CD4-positive, alpha-beta T cell treated with Interferon gamma for 1 hour (primary cell): ENCODE measurements at regions not wholly inside any gene's neighbourhood (a gene's known extent, or its start where the extent isn't known, plus 50 kb on each side); places are given as distances from the start of the nearest gene placed in this dataset.

Experiments used
- DNase-seq: peaks from one replicate; pipeline ENCODE4 v3.0.0-alpha.2; 2020

GRCh38 chr22:48199667-48200066, 1437.2 kb downstream of the TBC1D22A start:
- no peak for DNase-seq

- DNase-seq: no peak
Measured at GRCh38 chr22:48198489-48199459, 1436.3 kb downstream of the TBC1D22A start.

- DNase-seq: no peak
Measured at GRCh38 chr22:48197189-48197690, 1434.8 kb downstream of the TBC1D22A start.

DNA sequence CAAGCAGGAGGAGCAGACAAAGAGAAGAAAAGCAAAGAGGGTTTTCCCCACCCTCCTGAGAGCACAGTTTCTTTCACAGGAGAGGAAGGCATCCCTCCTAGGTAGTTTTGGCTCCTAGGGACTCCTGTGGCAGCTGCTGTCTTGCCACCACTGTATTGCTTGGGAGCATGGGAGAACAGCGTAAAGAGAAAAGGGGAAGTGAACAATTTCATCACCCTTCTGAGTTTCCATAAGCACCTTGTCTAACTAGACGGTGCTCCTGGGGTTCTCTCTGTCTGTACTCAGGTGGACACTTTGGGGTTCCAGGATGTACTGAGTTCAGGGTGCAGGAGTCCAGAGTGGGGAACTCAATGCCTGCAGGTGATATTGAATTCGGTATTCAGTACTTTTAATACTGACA, 1430.5 kb downstream of the TBC1D22A start:
- no peak for DNase-seq

DNA sequence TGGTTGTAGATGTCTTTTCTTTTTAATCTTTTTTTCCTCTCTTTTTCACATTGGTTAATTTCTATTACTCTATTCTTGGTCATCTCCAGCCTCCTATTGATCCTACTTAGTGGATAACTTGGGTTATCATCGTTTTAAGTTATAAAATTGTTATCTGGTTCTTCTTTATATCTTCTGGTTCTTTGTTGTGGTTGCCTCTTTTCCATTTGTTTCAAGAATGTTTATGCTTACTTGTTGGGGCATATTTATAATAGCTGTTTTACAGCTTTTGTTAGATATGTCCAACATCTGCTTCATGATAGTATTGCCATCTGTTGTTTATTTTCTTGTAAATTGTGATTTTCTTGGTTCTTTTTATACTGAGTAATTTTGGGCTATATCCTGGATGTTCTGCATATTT, 1429.6 kb downstream of the TBC1D22A start:
- no peak for DNase-seq

GRCh38 chr22:48188231-48188721, 1425.8 kb downstream of the TBC1D22A start:
- DNase-seq: peak; percentile 9

DNA sequence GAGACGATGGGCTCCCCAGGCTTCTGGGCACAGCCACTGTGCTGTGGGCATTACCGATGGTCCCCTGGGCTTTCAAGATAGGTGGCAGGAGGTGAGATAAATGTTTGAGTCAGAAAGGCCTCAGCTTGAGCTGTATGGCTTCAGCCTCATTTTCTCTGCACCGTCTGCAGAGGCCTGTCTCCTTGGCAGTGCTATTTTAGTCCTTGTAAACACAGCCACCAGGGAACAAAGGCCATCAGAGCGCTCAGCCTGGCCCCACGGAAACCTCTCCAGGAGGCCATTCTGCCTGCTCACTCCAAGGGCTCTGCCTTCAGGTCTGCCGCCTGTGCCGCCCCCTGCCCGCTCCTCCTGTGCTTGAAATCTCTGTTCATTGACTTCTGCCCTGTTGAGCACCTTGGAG, 1424.9 kb downstream of the TBC1D22A start:
- DNase-seq: no peak

GRCh38 chr22:48186146-48186790, 1423.8 kb downstream of the TBC1D22A start:
- DNase-seq: no peak

DNA sequence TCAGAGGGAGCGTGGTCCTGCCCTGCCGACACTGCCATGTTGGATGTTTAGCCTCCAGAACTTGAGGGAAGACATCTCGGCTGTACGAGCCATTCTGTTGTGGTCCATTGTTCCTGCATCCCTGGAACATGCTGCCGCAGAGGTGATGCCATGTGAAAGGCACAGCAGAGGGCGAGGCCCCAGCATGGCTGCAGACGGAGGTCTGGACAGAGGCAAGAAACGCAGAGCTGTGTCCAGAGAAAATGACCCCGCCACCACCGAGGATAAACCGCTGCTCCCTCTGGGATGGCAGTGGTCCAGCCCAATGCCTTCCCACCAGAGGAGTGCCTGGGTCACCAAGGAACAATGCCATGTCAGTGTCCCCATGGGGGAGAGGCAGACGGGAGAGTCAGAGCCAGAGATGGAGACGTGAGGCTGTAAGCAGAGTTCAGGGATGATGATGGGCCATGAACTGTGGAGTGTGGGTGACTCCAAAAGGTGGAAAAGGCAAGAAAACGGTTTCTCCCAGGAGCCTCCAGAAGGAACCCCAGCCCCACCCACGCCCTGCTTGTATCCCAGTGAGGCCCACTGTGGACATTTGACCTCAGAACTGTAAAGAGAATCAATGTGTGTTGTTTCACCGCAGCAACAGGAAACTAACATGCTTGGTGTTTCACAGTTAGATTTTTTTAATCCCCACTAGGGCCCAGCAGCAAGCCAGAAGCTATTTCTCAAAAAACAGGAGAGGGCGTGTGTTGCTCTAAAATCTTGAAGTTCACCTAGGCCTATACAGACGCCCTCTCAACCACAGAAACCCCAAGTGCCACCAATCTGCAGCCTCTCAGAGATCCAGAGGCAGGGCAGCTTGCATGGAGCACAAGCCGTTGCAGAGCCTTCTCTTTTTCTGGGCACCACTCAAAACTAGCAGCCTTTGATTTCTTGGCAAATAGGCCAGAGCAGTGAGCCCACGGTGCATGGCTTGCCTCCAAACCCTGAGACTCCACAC, 1422.9 kb downstream of the TBC1D22A start:
- no peak for DNase-seq

DNA sequence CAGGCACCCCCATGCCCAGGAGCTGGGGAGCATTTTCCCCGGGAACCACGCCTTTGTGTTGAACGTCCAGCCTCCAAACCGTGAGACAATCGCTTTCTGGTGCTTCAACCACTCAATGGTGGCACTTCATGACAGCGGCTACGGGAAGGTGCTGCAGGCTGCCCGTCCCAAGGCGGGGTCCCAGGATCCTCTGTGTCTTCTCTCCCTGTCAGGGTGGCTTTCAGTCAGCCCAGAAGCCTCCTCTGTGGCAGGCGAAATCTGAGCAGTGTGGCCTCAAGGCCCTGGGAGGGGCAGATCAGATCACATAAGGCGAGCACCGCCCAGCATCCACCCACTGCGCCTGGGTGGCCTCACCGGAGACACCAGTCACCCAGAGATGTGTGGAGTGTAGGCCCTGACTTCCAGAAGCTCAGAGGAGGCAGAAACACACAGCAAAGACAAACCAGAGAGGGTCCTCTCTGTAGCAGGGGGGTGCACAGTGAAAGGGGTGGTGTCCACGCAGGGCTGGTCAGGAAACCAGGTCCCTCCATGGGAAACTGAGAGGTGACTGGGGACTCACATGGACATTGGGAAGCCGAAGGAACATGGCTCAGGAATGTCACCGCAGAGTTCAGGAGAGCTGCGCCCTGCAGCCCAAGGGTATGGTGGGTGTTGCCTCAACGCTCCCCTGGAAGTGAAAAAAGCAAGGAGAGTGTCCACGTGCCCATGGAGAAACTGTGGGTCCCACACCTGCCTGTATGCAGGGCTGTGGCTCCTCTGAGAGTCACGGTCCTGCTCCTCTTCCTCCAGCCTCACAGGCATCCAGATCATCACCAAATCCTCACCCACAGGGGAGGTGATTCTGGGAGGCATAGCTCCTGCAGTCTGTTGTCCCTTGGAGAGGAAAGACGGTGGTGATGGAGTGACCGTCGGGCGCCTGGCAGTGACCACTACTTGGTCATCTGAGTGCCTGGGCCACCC, 1420.7 kb downstream of the TBC1D22A start:
- no peak for DNase-seq

DNA sequence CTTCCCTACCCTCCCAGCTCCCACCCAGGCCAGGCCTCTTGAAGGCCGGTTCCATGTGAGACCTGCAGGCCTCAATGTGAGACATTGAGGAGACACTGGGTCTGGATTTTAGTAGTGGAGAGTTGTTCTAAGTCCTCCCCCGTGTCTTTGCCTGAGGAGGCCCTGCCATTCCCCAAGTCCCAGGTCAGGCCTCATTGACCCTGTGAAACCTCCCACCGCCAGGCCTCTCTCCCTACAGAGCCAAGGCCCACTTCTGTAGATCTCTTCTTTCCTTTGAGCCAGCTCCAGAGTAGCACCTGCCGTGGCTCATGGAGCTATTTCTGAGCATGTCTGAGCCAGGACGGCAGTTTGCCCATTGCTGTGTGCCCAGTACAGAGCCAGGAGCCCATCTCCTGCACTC, 1419.6 kb downstream of the TBC1D22A start:
- DNase-seq: no peak

- no peak for DNase-seq
Measured at GRCh38 chr22:48181263-48181955, 1419.0 kb downstream of the TBC1D22A start.

GRCh38 chr22:48180631-48181030, 1418.2 kb downstream of the TBC1D22A start:
- DNase-seq: no peak

DNA sequence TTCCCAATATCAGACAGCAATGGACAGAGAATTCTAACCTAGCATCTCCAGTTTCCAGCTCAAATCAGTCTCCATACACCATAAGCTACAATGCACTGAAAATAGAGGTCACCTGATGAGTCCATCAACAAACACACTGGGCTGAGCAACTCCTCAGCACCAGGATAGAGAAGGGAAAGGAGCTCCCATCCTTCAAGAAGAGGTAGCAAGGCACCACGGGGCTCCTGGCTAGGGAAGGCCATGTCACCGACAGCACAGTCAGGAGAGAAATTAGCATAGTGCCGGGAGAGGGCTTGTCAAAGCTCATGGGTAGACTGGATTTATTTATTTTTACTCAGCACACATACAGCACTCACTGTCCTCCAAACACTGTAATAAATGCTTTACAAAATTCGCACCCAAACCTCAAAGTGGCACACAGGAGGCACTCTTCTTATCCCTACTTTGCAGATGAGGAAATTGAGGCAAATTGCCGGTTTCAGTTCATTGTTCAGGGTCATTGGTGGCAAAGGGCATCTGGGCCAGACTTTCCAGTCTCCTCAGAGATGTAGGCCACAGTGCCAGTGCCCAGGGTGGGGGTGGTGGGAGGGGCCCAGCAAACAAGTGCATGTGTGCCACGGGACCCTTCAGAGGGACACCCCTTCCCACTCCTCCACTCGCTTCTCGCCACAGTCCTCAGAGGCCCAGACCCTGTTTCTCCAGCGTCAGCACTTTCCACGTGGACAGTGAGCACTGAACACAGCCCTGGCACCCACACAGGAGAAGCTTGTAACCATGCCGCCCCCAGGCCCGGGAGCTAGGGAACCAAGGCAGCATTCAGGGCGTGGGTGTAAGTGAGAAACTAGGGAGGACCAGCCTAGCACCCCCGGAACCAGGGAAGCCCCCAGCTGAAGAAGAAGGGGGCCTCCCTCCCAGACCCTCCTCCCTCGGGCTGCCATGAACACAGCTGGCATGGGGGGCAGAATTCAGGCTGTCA, 1417.4 kb downstream of the TBC1D22A start:
- no peak for DNase-seq

DNA sequence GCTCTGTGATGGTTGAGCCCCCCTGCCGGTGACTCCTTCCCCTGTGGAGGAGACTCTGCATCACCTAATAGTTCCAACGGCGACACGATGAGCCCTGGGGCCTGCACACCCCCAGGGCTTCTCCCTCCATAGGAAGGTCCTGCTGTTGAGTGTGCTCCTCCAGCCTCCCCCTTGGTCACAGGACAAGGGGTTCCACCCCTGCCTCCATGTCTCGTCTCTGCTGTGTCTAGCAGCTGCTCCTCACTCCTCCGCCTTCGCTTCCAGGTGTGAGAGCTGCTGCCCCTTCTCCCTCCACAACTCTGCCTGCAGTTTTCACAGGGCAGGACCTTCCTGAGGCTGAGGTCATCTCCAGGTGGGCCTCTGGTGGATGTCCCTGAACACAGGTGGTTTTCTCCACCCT, 1416.1 kb downstream of the TBC1D22A start:
- no peak for DNase-seq

DNA sequence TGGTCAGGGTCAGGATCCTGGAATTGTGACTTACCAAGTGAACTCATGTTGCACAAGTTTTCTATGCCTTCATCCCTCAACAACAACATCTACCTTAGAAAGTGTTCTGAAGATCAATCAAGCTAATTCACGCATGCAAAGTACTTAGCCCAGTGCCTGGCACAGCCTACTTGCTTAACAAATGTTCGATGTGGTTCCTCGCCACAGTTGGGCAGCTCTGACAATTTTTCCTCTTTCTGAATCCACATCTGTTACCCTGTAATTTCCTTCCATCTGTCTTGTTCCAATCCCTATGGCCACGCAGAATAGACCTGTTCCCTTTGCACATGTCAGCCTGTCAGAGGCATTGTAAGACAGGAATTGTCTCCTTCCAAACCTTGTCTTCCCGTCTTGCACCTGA, 1415.2 kb downstream of the TBC1D22A start:
- DNase-seq: no peak

GRCh38 chr22:48175721-48176120, 1413.3 kb downstream of the TBC1D22A start:
- DNase-seq: no peak

- no peak for DNase-seq
Measured at GRCh38 chr22:48173773-48174160, 1411.3 kb downstream of the TBC1D22A start.

DNA sequence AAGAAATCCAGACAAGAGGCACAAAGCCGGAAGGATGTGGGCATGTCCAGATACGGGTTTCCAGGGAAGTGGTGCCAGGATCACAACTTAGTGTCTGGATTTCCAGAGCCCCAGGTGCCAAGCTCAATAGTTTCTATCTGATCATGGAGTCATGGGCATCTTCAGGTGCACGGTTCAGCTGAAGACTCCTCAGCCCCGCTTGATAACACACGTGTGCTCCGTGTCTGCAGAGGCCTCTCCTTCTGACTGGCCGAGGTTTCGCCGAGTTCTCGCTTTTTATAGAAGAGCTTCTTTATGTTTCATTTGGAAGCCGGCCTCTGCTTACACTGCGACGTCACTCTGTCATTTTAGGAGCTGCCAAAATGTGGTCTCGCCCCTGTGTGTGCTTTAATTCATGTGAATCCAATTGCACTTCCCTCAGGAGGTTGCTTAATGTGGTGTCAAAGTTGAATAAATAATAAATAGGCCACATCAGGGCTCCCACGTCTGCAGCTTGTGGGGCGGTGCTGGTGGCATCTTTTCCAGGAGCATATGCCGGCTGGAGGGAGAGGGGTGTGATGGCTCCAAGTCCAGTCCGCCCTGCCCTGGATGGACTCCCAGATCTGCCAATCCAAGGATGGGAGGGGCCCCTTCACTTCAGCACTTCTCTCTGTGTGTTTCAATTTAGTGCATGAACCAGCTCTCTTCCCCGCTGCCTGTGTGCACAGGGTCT, 1410.8 kb downstream of the TBC1D22A start:
- no peak for DNase-seq
